HG03060 (cell line): ENCODE measurements at regions not wholly inside any gene's neighbourhood (a gene's known extent, or its start where the extent isn't known, plus 50 kb on each side); places are given as distances from the start of the nearest gene placed in this dataset.
"Not testable (repeated sequence)": the region's sequence is repeated elsewhere in the genome, so short reads cannot be mapped to it uniquely, and the experiment has no call there.

ENCODE experiments used
- ATAC-seq: cut with Tn5 transposase; IDR thresholded peaks from one replicate; pipeline ENCODE4 v1.9.1; 2021; ENCODE audit warnings: low read depth, moderate number of reproducible peaks; ENCODE audit not compliant: unreplicated experiment

GRCh38 chr6:167227984-167228383, 63.1 kb upstream of the UNC93A start:
- ATAC-seq, result no peak

- no peak for ATAC-seq
Observed at GRCh38 chr6:167229586-167229985, 61.5 kb upstream of the UNC93A start.

DNA sequence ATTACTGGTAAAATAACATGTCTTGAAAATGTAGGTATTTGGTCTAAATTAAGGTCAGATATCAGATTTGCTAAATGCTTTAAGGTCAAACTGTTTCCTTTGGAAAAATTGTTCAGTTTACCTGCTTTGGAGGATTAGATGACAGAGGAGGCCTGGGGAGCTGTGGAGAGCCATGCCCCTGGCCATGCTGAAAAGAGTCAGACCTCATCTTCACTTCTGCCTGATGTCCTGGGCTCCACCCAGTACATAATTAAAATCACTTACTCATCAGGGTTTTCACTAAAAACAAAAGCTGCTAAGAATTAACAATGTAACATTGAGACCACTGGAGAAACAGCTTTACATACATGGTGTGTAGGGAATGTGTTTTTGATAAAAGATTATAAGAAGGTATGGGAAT, 60.8 kb upstream of the UNC93A start:
- ATAC-seq, result no peak

DNA sequence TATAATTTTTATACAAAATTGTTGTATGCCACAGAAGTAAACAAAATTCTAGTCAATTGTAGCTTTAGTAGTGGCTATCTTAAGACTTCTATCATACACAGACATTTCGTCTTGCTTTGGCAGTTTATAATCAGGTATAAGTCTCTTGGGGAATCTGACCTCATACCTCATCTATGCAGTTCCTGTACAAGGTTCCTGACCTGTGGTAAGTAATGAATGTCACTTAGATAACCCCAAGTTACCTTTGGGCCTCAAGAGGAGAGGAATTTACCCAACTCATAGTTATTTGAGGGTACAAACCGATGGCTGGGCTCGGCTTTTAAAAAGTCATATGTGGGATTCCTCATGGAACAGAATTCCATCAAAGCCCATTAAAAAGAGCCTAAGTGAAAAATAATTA, 58.8 kb upstream of the UNC93A start:
- ATAC-seq, result no peak

DNA sequence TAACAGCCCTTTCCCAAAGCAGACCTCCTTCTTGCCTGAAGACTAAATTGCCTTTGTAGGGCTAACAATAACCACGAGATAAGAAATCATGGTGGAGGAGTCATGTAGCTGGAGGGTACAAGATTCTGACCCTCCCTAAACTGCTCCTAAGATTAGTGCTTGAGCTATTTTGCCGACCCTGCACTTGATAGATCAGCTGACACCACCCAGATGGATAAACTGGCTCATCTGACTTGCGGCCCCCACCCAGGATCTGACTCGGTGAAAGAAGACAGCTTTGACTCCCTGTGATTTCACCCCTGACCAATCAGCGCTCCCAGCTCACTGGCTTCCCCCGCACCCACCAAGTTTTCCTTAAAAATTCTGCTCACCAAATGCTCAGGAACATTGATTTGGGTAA, 57.6 kb upstream of the UNC93A start:
- no peak for ATAC-seq

GRCh38 chr6:167234576-167234975, 56.5 kb upstream of the UNC93A start:
- not testable (repeated sequence) for ATAC-seq

GRCh38 chr6:167235005-167235404, 56.1 kb upstream of the UNC93A start:
- no peak for ATAC-seq

DNA sequence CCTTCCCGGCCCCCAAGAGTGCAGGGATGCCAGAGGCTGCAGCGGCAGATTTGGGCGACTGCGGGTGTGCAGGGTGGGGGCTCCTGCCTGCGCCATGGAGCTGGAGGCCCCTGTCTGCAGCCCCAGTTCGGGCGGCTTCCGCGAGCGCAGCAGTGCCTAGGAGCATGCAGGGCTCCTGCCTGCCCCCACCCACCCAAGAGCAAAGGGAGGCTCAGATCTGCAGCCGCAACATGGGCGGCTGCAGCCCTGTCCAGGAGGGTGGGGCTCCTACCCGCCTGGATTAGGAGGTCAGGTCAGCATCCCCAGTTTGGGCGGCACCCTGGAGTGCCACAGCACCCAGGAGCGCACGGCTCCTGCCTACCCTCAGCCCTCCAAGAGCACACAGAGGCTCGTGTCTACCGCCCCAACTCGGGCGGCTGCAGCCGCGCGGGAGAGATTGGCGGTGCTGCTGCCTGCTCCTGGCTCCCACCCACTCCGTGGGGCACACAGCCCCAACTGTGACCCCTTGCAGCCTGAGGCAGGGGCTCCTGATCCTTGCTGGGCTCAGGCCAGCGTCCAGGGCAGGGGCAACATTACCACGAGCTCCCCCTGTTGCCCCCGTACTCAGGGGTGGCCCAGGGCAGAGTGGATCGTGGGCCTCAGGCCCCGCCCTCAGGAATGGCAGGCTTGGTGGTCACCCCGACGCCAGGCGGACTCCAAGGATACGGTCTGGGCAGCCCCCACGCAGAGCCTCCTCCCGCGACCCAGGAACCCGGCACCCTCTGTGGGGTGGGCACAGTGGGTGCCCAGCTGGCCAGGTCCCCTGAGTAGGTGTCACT, 55.5 kb upstream of the UNC93A start:
- no peak for ATAC-seq

DNA sequence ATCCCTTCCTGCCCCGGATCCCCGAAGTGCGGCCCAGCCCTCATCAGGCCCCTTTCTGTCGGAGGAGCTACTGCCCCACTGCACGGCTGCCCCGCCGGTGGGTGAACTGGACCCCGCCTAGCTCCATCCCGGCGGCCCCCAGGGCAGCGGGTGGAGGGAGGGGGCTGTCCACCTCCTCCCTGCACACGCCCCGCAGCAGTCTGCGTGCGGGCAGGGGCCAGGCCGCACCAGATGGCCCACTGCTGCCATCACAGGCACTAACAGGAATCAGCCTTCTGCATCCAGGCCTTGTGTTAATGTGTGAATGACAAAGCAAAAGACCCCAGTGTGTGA, 54.9 kb upstream of the UNC93A start:
- ATAC-seq, result no peak

DNA sequence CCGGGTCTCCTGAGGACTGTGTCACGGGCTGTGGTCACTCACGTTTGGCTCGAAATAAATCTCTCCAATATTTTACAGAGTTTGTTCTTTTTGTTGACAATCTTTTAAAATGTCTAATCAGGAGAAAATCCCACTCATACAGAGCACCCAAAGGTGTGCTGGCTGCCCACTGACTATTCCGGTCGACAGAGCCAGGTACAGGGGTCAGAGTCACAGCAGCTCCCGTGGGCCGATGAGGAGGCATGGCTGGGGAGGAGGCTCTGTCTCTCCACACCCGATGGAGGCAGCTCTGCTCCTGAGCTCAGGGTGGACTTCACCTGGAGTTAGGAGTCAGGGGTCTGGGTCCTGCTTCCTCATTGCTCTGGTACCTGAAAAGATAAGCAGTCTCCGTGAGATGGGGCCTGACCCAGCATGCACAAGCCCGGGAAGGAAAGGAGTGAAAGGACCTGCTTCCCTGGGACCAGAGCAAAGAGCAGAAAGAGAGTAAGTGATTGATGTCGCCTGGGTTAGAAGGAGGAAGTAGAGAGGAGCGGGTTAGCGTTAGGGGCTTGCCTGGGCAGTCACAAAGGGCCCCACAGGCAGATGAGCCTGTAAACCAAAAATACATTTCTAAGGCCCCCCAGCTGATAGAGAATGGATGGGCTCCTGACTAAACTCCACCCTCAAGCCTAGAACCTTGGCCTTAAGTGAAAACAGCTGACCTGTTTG, 53.5 kb upstream of the UNC93A start:
- ATAC-seq, result no peak

GRCh38 chr6:167238146-167238693, 52.9 kb upstream of the UNC93A start:
- ATAC-seq, result no peak

DNA sequence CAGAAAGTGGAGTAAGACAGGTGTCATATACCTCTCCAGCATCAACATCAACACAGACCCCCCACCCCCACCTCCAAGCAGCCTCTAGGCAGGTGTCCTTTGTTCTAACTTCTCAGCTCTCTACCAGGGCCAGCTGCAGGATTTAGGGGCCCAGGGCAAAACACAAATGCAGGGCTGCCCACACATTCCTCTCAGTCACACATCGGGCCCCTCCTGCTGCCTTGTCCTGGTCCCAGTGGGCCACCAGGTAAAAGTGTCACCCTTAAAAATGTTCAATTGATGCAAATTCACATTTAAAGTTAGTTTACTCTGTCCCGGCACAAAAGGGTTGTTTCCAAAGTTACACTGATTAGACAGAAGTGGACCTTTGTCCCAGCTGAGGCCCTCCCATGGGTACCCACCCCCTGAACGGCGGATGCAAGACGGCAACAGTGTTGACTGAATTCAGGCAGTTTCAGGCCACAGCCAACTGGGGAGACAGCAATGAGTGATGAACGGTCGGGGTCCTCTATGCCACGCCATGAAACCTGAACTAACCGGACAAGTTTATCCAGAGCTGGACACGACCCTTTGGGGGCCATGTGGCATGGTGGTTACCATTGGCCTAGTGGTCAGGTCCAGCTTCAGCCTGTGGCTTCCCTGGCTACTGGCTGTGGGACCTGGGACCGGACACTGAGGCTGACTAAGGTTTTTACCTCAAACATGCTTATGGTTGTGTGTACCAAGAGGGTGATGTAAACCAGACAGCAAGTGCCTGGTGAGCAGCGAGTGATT, 52.2 kb upstream of the UNC93A start:
- ATAC-seq, result no peak

GRCh38 chr6:167239470-167239869, 51.6 kb upstream of the UNC93A start:
- ATAC-seq, result not testable (repeated sequence)

- ATAC-seq, result no peak
Observed at GRCh38 chr6:167240034-167240541, 51.0 kb upstream of the UNC93A start.
